CD14-positive monocyte (primary cell): ENCODE measurements at regions not wholly inside any gene's neighbourhood (a gene's known extent, or its start where the extent isn't known, plus 50 kb on each side); places are given as distances from the start of the nearest gene placed in this dataset.

Source experiments
- DNase-seq, 3 donors: peaks; one replicate each; pipeline ENCODE4 v3.0.0-alpha.2; 2011 to 2022
- H2AFZ ChIP-seq: 2 replicates; pipeline ENCODE4 v1.6.0; 2012; ENCODE audit warnings: mild to moderate bottlenecking, low read depth, low read length, inconsistent platforms; ENCODE audit not compliant: insufficient read depth, poor library complexity, severe bottlenecking
- H3K27ac ChIP-seq, 2 donors: 1 replicate in 1 of 2; 2 replicates in 1 of 2; pipeline ENCODE4 v1.5.1; 2012 to 2013; ENCODE audit warnings: low read length in 2 of 2, control low read depth in 1 of 2, inconsistent platforms in 1 of 2, low read depth in 1 of 2, mild to moderate bottlenecking in 1 of 2
- H3K27me3 ChIP-seq, 2 donors: one replicate each; pipeline versions ENCODE4 v1.6.0 to v1.6.1; 2011 to 2013; ENCODE audit warnings: low read length in 2 of 2; ENCODE audit not compliant: control insufficient read depth in 2 of 2, insufficient read depth in 2 of 2
- H3K36me3 ChIP-seq, 2 donors: replicated peaks in 1 of 2; 1 replicate in 1 of 2; 2 replicates in 1 of 2; pipeline versions ENCODE4 v1.5.1 to v1.6.1; 2012 to 2013; ENCODE audit warnings: low read length in 2 of 2, control low read depth in 1 of 2, inconsistent platforms in 1 of 2, mild to moderate bottlenecking in 1 of 2; ENCODE audit not compliant: insufficient read depth in 2 of 2, control insufficient read depth in 1 of 2
- H3K4me1 ChIP-seq, 2 donors: 1 replicate in 1 of 2; 2 replicates in 1 of 2; pipeline versions ENCODE4 v1.5.1 to v1.6.1; 2012 to 2013; ENCODE audit warnings: low read length in 2 of 2, control low read depth in 1 of 2, inconsistent platforms in 1 of 2, mild to moderate bottlenecking in 1 of 2, moderate library complexity in 1 of 2; ENCODE audit not compliant: insufficient read depth in 2 of 2, control insufficient read depth in 1 of 2
- H3K4me2 ChIP-seq: replicated peaks from 2 replicates; pipeline ENCODE3; 2012; ENCODE audit warnings: low read length, moderate library complexity, mild to moderate bottlenecking; ENCODE audit not compliant: poor library complexity, severe bottlenecking; ENCODE audit errors: extremely low read depth
- H3K4me3 ChIP-seq, 3 experiments: fragments of 200-600 bp in 1 of 3; sonication (generic) in 1 of 3; replicated peaks in 1 of 3; 1 replicate in 2 of 3; 2 replicates in 1 of 3; pipeline ENCODE4 v1.5.1; 2011 to 2013; ENCODE audit warnings: low read length in 3 of 3, mild to moderate bottlenecking in 3 of 3, control low read depth in 2 of 3, low read depth in 2 of 3, inconsistent platforms in 1 of 3, moderate library complexity in 1 of 3
- H3K79me2 ChIP-seq: 2 replicates; pipeline ENCODE4 v1.6.0; 2012; ENCODE audit warnings: mild to moderate bottlenecking, control low read depth, inconsistent platforms, low read length, moderate library complexity; ENCODE audit not compliant: insufficient read depth
- H3K9ac ChIP-seq: 2 replicates; pipeline ENCODE4 v1.6.0; 2017; ENCODE audit warnings: low read length, mild to moderate bottlenecking; ENCODE audit not compliant: insufficient read depth, poor library complexity, severe bottlenecking
- H3K9me3 ChIP-seq, 2 donors: replicated peaks in 1 of 2; 1 replicate in 1 of 2; 2 replicates in 1 of 2; pipeline versions ENCODE4 v1.5.1 to v1.6.1; 2012 to 2013; ENCODE audit warnings: low read length in 2 of 2, control low read depth in 1 of 2; ENCODE audit not compliant: control insufficient read depth in 1 of 2, insufficient read depth in 1 of 2
- H4K20me1 ChIP-seq: 2 replicates; pipeline ENCODE4 v1.6.0; 2012; ENCODE audit warnings: mild to moderate bottlenecking, low read length, control low read depth, moderate library complexity; ENCODE audit not compliant: insufficient read depth
- H3K27ac Mint-ChIP-seq, 7 donors: one replicate each; pipeline ENCODE4 v1.8.0; 2020; ENCODE audit warnings: mild to moderate bottlenecking in 7 of 7, mixed read lengths in 7 of 7, moderate library complexity in 6 of 7, inconsistent platforms in 2 of 7
- H3K27me3 Mint-ChIP-seq, 3 donors: one replicate each; pipeline ENCODE4 v1.8.0; 2021 to 2022; ENCODE audit warnings: low read depth in 3 of 3, mild to moderate bottlenecking in 3 of 3, mixed read lengths in 3 of 3, moderate library complexity in 3 of 3, inconsistent platforms in 1 of 3
- H3K36me3 Mint-ChIP-seq, 2 donors: one replicate each; pipeline ENCODE4 v1.8.0; 2020; ENCODE audit warnings: mixed read lengths in 2 of 2, inconsistent platforms in 1 of 2, mild to moderate bottlenecking in 1 of 2
- H3K4me1 Mint-ChIP-seq: one replicate; pipeline ENCODE4 v1.8.0; 2020; ENCODE audit warnings: mild to moderate bottlenecking, mixed read lengths
- H3K4me3 Mint-ChIP-seq, 2 donors: one replicate each; pipeline ENCODE4 v1.8.0; 2020; ENCODE audit warnings: mild to moderate bottlenecking in 2 of 2, mixed read lengths in 2 of 2, moderate library complexity in 1 of 2
- H3K9me3 Mint-ChIP-seq, 7 donors: one replicate each; pipeline ENCODE4 v1.8.0; 2020 to 2022; ENCODE audit warnings: mixed read lengths in 7 of 7, mild to moderate bottlenecking in 6 of 7, moderate library complexity in 6 of 7, inconsistent platforms in 2 of 7
- WGBS: methylation state at CpG from one replicate; pipeline ENCODE4 v1.1.5; 2013; ENCODE audit warnings: missing lambda C conversion rate; ENCODE audit not compliant: insufficient coverage; 5-methylcytosine and 5-hydroxymethylcytosine counted together
- intact Hi-C, 2 donors: fragments of 100-400 bp; cut with micrococcal nuclease; formaldehyde crosslinking; loops; one replicate each; pipeline versions ENCODE4 v1.15.0 to v1.15.1; 2023
- TF ChIP-seq, protein P1 (sequence below): fragments of 200-600 bp; IDR thresholded peaks from one replicate; pipeline ENCODE4 v1.8.0; 2022; ENCODE audit warnings: antibody characterized with exemption, mild to moderate bottlenecking

DNA sequence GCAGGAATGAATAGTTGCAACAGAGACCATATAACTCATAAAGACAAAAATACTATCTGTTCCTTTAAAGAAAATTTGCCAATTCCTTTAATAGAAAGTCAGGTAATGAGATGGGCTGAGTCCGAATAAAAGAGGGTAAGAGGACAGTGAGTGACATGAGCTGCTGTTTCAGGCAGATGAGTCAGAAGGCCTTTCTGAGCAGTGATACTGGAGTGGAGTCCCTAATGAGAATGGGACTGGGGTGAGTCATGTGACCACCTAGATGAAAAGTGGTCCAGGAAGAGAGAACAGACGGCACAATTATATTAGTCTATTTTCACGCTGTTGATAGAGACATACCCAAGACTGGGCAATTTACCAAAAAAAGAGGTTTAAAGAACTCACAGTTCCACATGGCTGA is 393.7 kb downstream of the BCL11B start:
- Mint-ChIP-seq H3K36me3 (no peaks in the 10 kb centered on the region), H3K9me3 (peaks cover 10 to 31% (median 27%) of the 10 kb centered on the region in 7 donors), H3K27ac (no peak overlapping the region), H3K27me3 (peaks cover 0 to 5% (median 4%) of the 10 kb centered on the region in 3 donors), H3K4me1 (no peaks in the 10 kb centered on the region), H3K4me3 (no peak overlapping the region)
- Histone ChIP-seq H3K9me3 (peaks cover 28 to 29% of the 10 kb centered on the region in 2 donors), H2AFZ (no peak overlapping the region), H3K27me3 (no peaks in the 10 kb centered on the region), H3K9ac (no peak overlapping the region), H4K20me1 (no peaks in the 10 kb centered on the region), H3K4me1 (no peaks in the 10 kb centered on the region), H3K4me3 (no peak overlapping the region), H3K36me3 (no peaks in the 10 kb centered on the region), H3K4me2 (no peak overlapping the region), H3K79me2 (no peaks in the 10 kb centered on the region), H3K27ac (no peak overlapping the region)
- intact Hi-C loops: no loop called here
- WGBS: 82% methylated on average over 1 of the region's 3 CpGs
- DNase-seq: no peak
- TF ChIP-seq, protein P1, sequence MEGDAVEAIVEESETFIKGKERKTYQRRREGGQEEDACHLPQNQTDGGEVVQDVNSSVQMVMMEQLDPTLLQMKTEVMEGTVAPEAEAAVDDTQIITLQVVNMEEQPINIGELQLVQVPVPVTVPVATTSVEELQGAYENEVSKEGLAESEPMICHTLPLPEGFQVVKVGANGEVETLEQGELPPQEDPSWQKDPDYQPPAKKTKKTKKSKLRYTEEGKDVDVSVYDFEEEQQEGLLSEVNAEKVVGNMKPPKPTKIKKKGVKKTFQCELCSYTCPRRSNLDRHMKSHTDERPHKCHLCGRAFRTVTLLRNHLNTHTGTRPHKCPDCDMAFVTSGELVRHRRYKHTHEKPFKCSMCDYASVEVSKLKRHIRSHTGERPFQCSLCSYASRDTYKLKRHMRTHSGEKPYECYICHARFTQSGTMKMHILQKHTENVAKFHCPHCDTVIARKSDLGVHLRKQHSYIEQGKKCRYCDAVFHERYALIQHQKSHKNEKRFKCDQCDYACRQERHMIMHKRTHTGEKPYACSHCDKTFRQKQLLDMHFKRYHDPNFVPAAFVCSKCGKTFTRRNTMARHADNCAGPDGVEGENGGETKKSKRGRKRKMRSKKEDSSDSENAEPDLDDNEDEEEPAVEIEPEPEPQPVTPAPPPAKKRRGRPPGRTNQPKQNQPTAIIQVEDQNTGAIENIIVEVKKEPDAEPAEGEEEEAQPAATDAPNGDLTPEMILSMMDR: no peak

DNA sequence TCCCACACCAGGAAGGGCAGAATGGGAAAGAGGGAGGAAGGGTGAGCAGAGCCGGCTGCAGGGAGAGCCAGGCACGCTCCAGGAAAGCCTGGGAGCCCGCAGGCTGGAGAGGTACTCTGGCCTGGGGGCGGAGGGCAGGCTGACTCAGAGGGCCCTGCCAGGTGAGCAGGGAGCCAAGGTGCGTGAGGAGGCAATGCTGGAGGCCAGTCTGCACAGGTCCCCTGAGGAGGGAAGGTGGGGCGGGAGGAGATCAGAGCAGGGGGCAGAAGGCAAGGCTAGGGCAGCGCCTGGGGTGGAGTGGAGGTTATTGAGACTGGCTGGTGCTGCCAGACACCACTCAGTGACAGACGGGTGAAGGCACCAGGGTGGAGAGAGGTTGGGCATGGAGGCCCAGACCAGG is 385.0 kb downstream of the BCL11B start:
- no peaks in the 10 kb centered on the region for H3K4me1 ChIP-seq
- Mint-ChIP-seq H3K27ac (no peak overlapping the region), H3K4me3 (no peak overlapping the region), H3K36me3 (no peaks in the 10 kb centered on the region), H3K4me1 (no peaks in the 10 kb centered on the region), H3K9me3 (peaks cover 0 to 11% (median 7%) of the 10 kb centered on the region in 7 donors), H3K27me3 (peaks cover 2 to 7% (median 6%) of the 10 kb centered on the region in 3 donors)
- intact Hi-C loops: no loop called here
- no peak for DNase-seq
- no peaks in the 10 kb centered on the region for H4K20me1 ChIP-seq
- WGBS: 73% methylated on average over 7 of the region's 8 CpGs
- H3K9me3 ChIP-seq: peaks cover 1 to 2% of the 10 kb centered on the region in 2 donors
- no peaks in the 10 kb centered on the region for H3K36me3 ChIP-seq
- no peaks in the 10 kb centered on the region for H3K27me3 ChIP-seq
- no peak overlapping the region for H2AFZ ChIP-seq
- H3K27ac ChIP-seq: no peak overlapping the region
- no peak overlapping the region for H3K4me3 ChIP-seq
- H3K79me2 ChIP-seq: no peaks in the 10 kb centered on the region
- no peak overlapping the region for H3K4me2 ChIP-seq
- TF ChIP-seq, protein P1: no peak
- H3K9ac ChIP-seq: no peak overlapping the region
